ENCODE measurements at regions not wholly inside any gene's neighbourhood (a gene's known extent, or its start where the extent isn't known, plus 50 kb on each side); places are given as distances from the start of the nearest gene placed in this dataset.

- Histone ChIP-seq H3K27ac (ENCODE audit: low read depth in 1 of 2, low read length in 1 of 2) (no peak overlapping the region), H3K9ac (ENCODE audit: insufficient read depth in 1 of 2, low read length in 2 of 2) (no peak overlapping the region), H3K4me3 (no peak overlapping the region), H3K36me3 (ENCODE audit: control insufficient read depth in 4 of 4, insufficient read depth in 4 of 4, low read length in 4 of 4) (no peaks in the 10 kb centered on the region), H3K9me3 (ENCODE audit: control insufficient read depth in 4 of 4, insufficient read depth in 3 of 4, low read length in 3 of 4) (no peaks in the 10 kb centered on the region), H3K4me1 (ENCODE audit: control insufficient read depth in 5 of 5, insufficient read depth in 5 of 5, low read length in 5 of 5) (peaks cover 0 to 13% (median 0%) of the 10 kb centered on the region in 5 donors), H3K27me3 (ENCODE audit: control insufficient read depth in 3 of 3, insufficient read depth in 3 of 3, low read length in 2 of 3) (no peaks in the 10 kb centered on the region)
- ATAC-seq (ENCODE audit: insufficient read depth, low FRiP score) (no peak), DNase-seq (no peak)
- WGBS, 2 donors = 75 to 88% methylated on average over 4 of the region's 4 CpGs
- no peak for TF ChIP-seq CTCF (IDR thresholded peaks at IDR 0.05; ENCODE audit: control extremely low read depth, extremely low read depth)
These were observed 126.2 kb upstream of the ARID1B start for GRCh38 chr6:156650896-156651390.

GRCh38 chr6:156648616-156649015 is 128.6 kb upstream of the ARID1B start:
- no peak for TF ChIP-seq CTCF (IDR thresholded peaks at IDR 0.05; ENCODE audit: control extremely low read depth, extremely low read depth)
- ATAC-seq (ENCODE audit: insufficient read depth, low FRiP score) = no peak
- Histone ChIP-seq H3K9ac (ENCODE audit: insufficient read depth in 1 of 2, low read length in 2 of 2) (no peak overlapping the region), H3K27me3 (ENCODE audit: control insufficient read depth in 3 of 3, insufficient read depth in 3 of 3, low read length in 2 of 3) (no peaks in the 10 kb centered on the region), H3K4me1 (ENCODE audit: control insufficient read depth in 5 of 5, insufficient read depth in 5 of 5, low read length in 5 of 5) (peaks cover 0 to 13% (median 0%) of the 10 kb centered on the region in 5 donors), H3K36me3 (ENCODE audit: control insufficient read depth in 4 of 4, insufficient read depth in 4 of 4, low read length in 4 of 4) (no peaks in the 10 kb centered on the region), H3K9me3 (ENCODE audit: control insufficient read depth in 4 of 4, insufficient read depth in 3 of 4, low read length in 3 of 4) (peaks cover 0 to 2% (median 0%) of the 10 kb centered on the region in 4 donors), H3K4me3 (no peak overlapping the region), H3K27ac (ENCODE audit: low read depth in 1 of 2, low read length in 1 of 2) (no peak overlapping the region)
- WGBS, 2 donors = 81 to 87% methylated on average over 6 of the region's 6 CpGs
- DNase-seq = no peak

- WGBS, 2 donors = 6 to 39% methylated on average over 7 of the region's 7 CpGs
- no peak overlapping the region for H3K4me3 ChIP-seq
- H3K27ac ChIP-seq (ENCODE audit: low read depth in 1 of 2, low read length in 1 of 2) = no peak overlapping the region
- peaks cover 0 to 2% (median 0%) of the 10 kb centered on the region in 4 donors for H3K9me3 ChIP-seq (ENCODE audit: control insufficient read depth in 4 of 4, insufficient read depth in 3 of 4, low read length in 3 of 4)
- H3K9ac ChIP-seq (ENCODE audit: insufficient read depth in 1 of 2, low read length in 2 of 2) = no peak overlapping the region
- H3K27me3 ChIP-seq (ENCODE audit: control insufficient read depth in 3 of 3, insufficient read depth in 3 of 3, low read length in 2 of 3) = no peaks in the 10 kb centered on the region
- no peak for TF ChIP-seq CTCF (IDR thresholded peaks at IDR 0.05; ENCODE audit: control extremely low read depth, extremely low read depth)
- H3K4me1 ChIP-seq (ENCODE audit: control insufficient read depth in 5 of 5, insufficient read depth in 5 of 5, low read length in 5 of 5) = peaks cover 0 to 13% (median 0%) of the 10 kb centered on the region in 5 donors
- ATAC-seq (ENCODE audit: insufficient read depth, low FRiP score) (no peak), DNase-seq (no peak)
- no peaks in the 10 kb centered on the region for H3K36me3 ChIP-seq (ENCODE audit: control insufficient read depth in 4 of 4, insufficient read depth in 4 of 4, low read length in 4 of 4)
These were observed 129.2 kb upstream of the ARID1B start for GRCh38 chr6:156647991-156648390.
